ENCODE measurements at regions not wholly inside any gene's neighbourhood (a gene's known extent, or its start where the extent isn't known, plus 50 kb on each side); places are given as distances from the start of the nearest gene placed in this dataset.

GRCh38 chr6:164276211-164276610, 861.7 kb downstream of the QKI start:
- TF ChIP-seq POLR2A (IDR thresholded peaks at IDR 0.05) (no peak), POLR2AphosphoS5 (IDR thresholded peaks at IDR 0.05; ENCODE audit: insufficient read depth in 1 of 2, low read depth in 1 of 2) (no peak)
- TF ChIP-seq, protein P1, sequence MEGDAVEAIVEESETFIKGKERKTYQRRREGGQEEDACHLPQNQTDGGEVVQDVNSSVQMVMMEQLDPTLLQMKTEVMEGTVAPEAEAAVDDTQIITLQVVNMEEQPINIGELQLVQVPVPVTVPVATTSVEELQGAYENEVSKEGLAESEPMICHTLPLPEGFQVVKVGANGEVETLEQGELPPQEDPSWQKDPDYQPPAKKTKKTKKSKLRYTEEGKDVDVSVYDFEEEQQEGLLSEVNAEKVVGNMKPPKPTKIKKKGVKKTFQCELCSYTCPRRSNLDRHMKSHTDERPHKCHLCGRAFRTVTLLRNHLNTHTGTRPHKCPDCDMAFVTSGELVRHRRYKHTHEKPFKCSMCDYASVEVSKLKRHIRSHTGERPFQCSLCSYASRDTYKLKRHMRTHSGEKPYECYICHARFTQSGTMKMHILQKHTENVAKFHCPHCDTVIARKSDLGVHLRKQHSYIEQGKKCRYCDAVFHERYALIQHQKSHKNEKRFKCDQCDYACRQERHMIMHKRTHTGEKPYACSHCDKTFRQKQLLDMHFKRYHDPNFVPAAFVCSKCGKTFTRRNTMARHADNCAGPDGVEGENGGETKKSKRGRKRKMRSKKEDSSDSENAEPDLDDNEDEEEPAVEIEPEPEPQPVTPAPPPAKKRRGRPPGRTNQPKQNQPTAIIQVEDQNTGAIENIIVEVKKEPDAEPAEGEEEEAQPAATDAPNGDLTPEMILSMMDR (IDR thresholded peaks at IDR 0.05) = no peak
- no peaks in the 10 kb centered on the region for H3K36me3 ChIP-seq
- H3K27ac ChIP-seq = no peak overlapping the region

DNA sequence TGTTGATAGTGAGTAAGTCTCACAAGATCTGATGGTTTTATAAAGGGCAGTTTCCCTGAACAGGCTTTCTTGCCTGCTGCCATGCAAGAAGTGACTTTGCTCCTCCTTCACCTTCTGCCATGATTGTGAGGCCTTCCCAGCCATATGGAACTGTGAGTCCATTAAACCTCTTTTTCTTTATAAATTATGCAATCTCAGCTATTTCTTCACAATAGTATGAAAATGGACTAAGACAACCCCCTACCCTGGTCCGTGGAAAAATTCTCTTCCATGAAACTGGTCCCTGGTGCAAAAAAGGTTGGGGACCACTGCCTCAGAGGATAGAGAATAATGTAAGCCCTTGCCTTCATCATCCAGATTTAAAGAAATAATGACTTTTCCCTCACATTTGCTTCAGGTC, 861.3 kb downstream of the QKI start:
- no peaks in the 10 kb centered on the region for H3K9me3 ChIP-seq
- H3K27ac ChIP-seq = no peak overlapping the region
- DNase-seq (ENCODE audit: extremely low spot score in 2 of 2) = no peak
- H3K4me3 ChIP-seq = no peak overlapping the region
- H3K36me3 ChIP-seq = no peaks in the 10 kb centered on the region
- no peaks in the 10 kb centered on the region for H3K27me3 ChIP-seq
- H3K4me1 ChIP-seq = peaks cover 5% of the 10 kb centered on the region
- intact Hi-C loops (cut with DNase I) = no loop called here
- TF ChIP-seq, protein P1 (IDR thresholded peaks at IDR 0.05) = no peak
- TF ChIP-seq POLR2A (IDR thresholded peaks at IDR 0.05) (no peak), POLR2AphosphoS5 (IDR thresholded peaks at IDR 0.05; ENCODE audit: insufficient read depth in 1 of 2, low read depth in 1 of 2) (no peak)

More at GRCh38 chr6:164276211-164276610, 861.7 kb downstream of the QKI start:
- Histone ChIP-seq H3K4me3 (no peak overlapping the region), H3K4me1 (peaks cover 5% of the 10 kb centered on the region), H3K27me3 (no peaks in the 10 kb centered on the region), H3K9me3 (no peaks in the 10 kb centered on the region)
- intact Hi-C loops (cut with DNase I) = no loop called here
- no peak for DNase-seq (ENCODE audit: extremely low spot score in 2 of 2)

DNA sequence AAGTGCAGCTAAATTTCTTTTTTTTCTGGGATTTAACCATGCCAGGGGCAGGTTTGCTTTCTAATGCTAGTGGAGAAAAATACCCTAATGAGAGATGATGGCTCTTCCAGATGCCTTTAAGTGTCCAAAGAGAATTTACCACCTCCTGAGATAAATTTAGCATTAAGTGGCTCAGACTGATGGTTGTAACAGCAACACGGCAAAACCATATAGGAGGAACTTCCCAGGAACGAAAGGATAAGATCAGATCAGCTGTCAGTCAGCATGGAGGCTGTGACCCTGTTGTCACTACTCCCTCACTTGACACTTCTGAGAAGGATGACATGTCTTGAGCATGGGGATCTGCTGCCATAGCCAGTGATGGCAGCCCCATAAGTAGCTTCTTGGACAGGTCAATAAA, 860.0 kb downstream of the QKI start:
- Histone ChIP-seq H3K4me3 (no peak overlapping the region), H3K27ac (peak overlapping the region; percentile 33), H3K27me3 (no peaks in the 10 kb centered on the region), H3K36me3 (no peaks in the 10 kb centered on the region), H3K4me1 (peaks cover 5% of the 10 kb centered on the region), H3K9me3 (no peaks in the 10 kb centered on the region)
- intact Hi-C loops (cut with DNase I) = no loop called here
- DNase-seq (ENCODE audit: extremely low spot score in 2 of 2) = no peak
- TF ChIP-seq POLR2AphosphoS5 (IDR thresholded peaks at IDR 0.05; ENCODE audit: insufficient read depth in 1 of 2, low read depth in 1 of 2) (no peak), POLR2A (IDR thresholded peaks at IDR 0.05) (no peak)
- TF ChIP-seq, protein P1 (IDR thresholded peaks at IDR 0.05) = no peak

DNA sequence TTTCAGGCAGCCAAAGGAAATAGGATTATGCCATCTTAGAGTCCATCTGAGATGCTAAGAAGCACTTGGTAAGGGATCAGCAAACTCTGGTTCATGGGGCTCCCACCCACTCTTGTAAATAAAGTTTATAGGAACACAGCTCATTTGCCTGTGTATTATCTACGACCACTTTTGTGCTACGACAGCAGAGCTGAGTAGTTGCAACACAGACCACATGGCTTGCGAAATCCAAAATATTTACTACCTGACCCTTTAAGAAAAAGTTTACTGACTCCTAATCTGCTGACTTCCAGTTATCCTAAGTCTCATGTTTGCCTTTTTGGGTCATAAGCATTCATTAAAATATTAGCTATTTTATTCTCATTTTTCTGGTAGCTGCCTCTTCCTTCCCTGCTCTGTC, 859.0 kb downstream of the QKI start:
- no peaks in the 10 kb centered on the region for H3K9me3 ChIP-seq
- intact Hi-C loops (cut with DNase I) = no loop called here
- no peak for DNase-seq (ENCODE audit: extremely low spot score in 2 of 2)
- H3K4me3 ChIP-seq = no peak overlapping the region
- no peaks in the 10 kb centered on the region for H3K27me3 ChIP-seq
- H3K4me1 ChIP-seq = peaks cover 5% of the 10 kb centered on the region
- TF ChIP-seq POLR2AphosphoS5 (IDR thresholded peaks at IDR 0.05; ENCODE audit: insufficient read depth in 1 of 2, low read depth in 1 of 2) (peak in 1 of 2 donors; percentile 19), POLR2A (IDR thresholded peaks at IDR 0.05) (no peak)
- TF ChIP-seq, protein P1 (IDR thresholded peaks at IDR 0.05) = no peak
- no peak overlapping the region for H3K27ac ChIP-seq
- H3K36me3 ChIP-seq = no peaks in the 10 kb centered on the region

DNA sequence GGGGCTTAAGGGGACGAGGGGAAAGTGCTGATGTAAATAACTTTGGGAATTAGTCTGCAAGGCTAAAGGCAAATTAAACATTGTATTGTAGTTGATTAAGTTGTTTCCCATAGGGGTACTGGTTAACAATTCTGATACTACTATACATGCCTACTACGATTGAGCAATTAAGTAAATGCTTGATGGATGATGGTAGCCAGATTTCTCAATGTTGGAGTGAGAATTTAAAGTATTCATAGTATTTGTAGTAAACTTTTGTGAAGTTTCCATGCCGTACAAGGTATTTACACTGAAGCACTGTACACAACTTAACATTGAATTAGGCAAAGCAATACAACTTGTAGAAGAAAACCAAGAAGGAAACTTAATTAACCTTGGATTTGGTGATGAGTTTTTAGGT, 852.3 kb downstream of the QKI start:
- intact Hi-C loops (cut with DNase I) = no loop called here
- H3K27me3 ChIP-seq = no peaks in the 10 kb centered on the region
- no peaks in the 10 kb centered on the region for H3K4me1 ChIP-seq
- TF ChIP-seq, protein P1 (IDR thresholded peaks at IDR 0.05) = no peak
- TF ChIP-seq POLR2AphosphoS5 (IDR thresholded peaks at IDR 0.05; ENCODE audit: insufficient read depth in 1 of 2, low read depth in 1 of 2) (no peak), POLR2A (IDR thresholded peaks at IDR 0.05) (no peak)
- H3K4me3 ChIP-seq = no peak overlapping the region
- DNase-seq (ENCODE audit: extremely low spot score in 2 of 2) = no peak
- H3K27ac ChIP-seq = no peak overlapping the region
- H3K36me3 ChIP-seq = no peaks in the 10 kb centered on the region
- no peaks in the 10 kb centered on the region for H3K9me3 ChIP-seq
